ENCODE measurements at regions not wholly inside any gene's neighbourhood (a gene's known extent, or its start where the extent isn't known, plus 50 kb on each side); places are given as distances from the start of the nearest gene placed in this dataset.

GRCh38 chr12:75786070-75786469 is 245.5 kb downstream of the PHLDA1 start:
- no peak for DNase-seq

DNA sequence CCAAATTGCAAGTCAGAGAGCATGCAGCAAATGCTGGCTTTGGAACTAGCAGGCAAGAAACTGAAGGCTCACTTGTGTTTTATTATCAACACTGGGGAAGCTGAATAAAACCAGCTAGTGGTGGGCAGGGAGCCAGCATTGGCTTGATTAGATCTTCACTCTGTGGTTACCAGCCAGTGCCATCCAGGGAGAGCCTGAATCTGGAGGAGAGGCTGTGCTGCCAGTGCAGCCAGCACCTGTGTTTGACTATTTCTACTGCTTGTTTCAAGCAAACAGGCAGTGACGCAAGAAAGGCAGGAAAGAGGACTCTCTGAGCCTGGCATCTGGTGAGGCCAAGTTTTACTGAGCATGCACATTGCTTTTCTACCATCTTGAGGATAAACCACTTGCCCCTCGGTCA is 247.0 kb downstream of the PHLDA1 start:
- DNase-seq: no peak

GRCh38 chr12:75783093-75783877 is 248.3 kb downstream of the PHLDA1 start:
- DNase-seq: no peak

GRCh38 chr12:75782069-75782581 is 249.5 kb downstream of the PHLDA1 start:
- no peak for DNase-seq

DNA sequence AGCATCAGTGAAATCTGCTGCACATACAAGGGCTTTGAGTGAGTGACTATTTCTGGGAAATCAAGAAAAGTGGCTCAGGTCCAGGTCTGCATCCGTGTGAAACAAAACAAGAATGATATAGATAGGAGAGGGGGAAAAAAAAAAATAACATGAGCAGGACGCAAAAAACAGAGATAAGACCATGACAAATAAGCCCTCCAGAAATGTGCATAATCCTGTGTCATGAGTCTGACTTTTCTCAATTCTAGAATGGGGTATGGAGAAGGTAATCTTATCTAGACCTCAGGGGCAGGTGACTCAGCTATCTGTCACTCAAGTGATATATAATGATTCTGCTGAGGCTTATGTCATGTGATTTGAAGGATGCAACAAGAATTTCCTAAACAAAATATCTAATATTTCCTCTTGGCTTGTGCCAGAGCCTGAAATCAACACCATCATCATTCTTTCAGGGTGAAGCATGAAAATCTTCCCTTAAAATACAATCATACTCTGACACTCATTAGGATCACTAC is 250.0 kb downstream of the PHLDA1 start:
- DNase-seq: no peak

DNA sequence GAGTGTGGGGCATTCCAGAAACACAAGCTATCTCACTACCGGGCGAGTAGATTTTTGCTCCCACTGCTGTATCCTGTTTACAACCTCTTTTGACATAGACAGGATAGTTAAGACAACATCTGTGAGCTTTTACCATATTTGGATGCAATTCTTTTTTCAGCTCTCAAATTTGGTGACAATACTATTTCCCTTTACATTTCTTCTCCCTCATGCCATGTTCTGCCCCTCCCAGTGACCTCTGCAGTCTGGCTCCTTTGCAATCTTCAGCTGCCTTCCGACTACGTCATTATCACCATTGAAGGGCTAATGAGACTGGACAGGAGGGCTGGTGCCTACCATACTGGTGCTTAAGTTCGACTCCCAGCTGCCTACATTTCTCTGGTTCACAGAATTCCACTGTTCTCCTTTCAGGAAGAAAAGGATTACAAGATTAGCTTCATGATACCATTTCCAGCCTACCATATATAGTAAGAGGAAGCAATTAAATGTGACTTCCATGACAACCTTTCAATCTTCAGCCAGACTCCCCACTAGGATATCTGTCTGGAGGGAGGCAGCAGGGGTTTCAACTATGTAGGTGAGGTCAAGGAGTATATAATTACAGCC is 251.6 kb downstream of the PHLDA1 start:
- no peak for DNase-seq

GRCh38 chr12:75774261-75775052 is 257.1 kb downstream of the PHLDA1 start:
- no peak for DNase-seq

DNA sequence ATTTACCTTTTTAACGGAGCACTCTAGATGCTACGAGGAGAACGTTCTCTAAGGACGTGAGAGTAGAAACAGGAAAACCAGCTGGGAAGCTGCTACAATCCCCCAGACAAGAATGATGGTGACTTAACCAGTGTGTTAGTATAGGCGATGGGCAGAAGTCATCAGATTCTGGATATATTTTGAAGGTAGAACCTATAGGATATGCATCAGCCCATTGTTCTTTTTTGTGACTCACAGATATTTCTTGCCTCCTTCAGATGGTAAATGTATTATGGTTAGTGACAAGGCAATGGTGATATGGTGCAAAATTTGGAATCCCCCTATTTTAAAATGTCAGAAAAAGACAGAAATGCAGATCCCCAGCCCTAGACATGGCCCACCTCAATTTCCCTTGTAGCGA is 258.2 kb downstream of the PHLDA1 start:
- DNase-seq: no peak

DNA sequence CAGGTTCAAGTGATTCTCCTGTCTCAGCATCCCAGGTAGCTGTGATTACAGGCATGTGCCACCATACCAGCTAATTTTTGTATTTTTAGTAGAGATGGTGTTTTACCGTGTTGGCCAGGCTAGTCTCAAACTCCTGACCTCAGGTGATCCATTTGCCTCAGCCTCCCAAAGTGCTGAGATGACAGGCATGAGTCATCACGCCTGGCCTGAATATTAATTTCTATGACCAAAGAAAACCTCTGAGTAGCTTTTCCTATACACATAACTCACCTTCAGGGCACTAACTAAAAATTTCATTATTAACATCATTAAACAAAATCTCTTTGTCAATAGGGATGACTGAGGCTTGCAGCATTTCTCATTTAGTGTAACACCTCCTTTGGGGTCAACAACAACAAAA is 259.6 kb upstream of the KRR1 start:
- DNase-seq: no peak

DNA sequence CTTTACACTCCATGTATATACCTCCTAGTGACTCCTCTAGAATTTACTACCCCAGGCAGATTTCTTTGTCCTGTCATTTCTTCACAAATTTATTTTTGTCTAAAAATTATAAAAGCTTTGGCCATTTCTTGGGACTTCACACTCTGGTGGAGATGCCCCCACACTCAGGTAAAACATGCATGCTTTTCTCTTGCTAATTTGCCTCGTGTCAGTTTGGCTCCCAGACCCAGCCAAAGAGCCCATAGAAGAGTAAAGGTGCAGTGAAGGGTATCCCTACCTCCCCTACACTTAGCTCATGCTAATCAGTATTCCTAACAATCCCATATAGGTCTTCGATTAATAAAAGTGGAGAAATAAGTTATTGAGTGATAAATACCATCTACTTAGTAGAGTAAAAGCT is 256.5 kb upstream of the KRR1 start:
- no peak for DNase-seq

- no peak for DNase-seq
Observed at GRCh38 chr12:75766263-75767160, 255.1 kb upstream of the KRR1 start.

DNA sequence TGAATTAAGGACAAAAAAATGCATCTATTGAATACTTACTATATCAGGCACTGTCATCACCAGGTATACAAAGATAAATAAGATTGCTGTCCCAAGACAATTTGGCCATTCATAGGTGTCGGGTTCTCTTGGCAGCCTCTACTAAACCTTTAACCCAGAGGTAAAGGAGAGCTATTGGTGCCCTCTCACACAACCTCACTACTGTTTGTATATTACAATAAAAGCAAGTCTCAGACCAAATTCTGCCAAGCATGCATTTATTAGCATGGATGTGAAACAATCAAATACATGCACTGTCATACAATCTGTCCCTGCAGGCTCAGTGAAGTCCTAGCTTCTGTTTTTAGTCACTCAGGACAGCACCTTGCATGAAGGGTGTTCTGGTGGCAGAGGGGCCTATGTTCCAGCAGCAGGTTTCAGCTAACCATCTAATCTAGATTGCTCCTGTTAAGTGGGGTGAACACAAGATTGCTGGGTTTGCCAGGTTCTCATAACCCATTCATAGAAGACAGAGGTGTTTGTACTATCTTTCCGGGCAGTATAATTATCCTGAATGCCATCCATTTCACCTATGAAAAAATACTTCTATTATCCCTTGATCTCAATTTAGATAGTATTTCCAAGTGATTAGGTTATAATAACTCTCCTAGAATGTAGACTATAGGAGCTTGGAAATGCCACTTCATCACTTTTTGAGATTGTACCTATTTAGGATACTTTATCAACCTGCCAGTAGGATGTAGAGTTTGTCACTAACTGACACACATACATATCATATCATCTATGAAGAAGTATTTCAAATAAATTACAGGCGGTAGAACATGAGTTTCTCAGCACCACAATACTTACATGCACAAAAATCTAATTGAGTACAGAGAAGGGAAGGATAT is 254.0 kb upstream of the KRR1 start:
- DNase-seq: no peak

DNA sequence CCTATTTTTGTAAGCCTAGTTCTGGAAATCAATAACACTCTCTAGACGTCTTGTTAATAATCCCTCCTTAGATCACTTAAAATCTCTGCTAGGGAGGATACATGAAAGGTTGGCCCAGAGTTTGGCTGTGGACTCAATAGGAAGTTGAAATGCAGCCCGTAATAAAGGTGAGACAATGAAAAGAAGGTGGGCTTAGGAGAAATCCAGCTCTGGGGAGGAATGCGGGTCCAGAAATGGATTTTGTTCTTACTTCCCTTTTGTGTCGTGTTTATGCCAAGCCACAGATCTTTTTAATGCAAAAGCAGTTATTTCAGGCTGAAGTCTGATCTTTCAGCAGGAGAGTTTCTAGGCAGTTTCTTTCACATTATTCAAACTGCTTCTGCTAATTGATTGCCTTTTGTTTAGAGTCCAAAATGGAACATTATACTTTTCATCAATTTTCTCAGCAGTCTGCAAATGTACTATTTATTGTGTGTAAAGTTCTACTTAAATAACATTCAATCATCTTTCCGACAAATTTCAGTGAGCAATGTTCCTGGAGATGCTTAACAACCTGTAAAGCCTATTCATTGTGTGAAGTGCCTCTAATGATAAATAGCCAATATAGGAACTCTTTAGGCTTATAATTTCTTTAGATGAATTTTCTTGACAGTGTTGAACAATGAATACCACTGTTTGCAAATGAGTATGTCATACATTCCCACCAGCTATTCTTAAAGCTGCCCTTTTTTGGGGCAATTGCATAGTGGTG is 252.9 kb upstream of the KRR1 start:
- no peak for DNase-seq

DNA sequence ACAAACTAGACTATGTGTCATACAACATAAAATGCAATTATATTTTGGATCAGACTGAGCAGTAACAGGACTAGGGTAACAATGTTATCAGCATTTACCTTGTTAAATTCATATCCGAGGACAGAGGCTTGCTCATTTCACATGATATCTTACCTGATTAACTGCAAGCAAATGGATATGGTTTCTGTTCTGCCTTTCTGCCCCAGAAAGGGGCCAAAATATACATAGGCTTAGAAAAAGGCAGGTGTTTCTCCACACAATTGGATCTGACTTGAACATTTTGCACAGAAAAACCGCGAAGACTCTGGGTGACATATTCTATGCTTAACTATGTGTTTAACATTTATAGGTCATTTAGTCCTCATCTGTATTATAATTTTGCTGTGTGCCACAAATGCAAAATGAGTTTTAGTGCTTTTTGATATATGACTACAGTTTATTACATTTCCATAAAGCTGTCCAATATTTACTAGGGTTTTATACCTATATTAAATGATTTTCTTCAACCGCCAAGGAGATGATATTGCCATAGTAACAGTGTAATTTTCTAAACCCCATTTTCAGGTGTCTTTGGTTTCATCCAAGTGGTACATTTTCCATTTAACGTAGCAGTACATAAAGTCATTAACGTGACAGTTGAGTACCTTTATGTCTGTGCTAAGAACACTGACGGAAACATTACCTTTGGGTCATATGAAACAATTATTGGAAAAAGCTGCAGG is 249.3 kb upstream of the KRR1 start:
- no peak for DNase-seq

GRCh38 chr12:75759842-75760572 is 248.6 kb upstream of the KRR1 start:
- no peak for DNase-seq

- no peak for DNase-seq
Observed at GRCh38 chr12:75759196-75759595, 247.8 kb upstream of the KRR1 start.

GRCh38 chr12:75756771-75757170 is 245.4 kb upstream of the KRR1 start:
- no peak for DNase-seq

GRCh38 chr12:75756111-75756510 is 244.7 kb upstream of the KRR1 start:
- DNase-seq: no peak

GRCh38 chr12:75754698-75755097 is 243.3 kb upstream of the KRR1 start:
- DNase-seq: no peak

All from stimulated activated CD8-positive, alpha-beta memory T cell treated with anti-CD3 and anti-CD28 coated beads, Interleukin-4, amount 100 ng/mL, for 48 hours (primary cell).